Astrocyte of the cerebellum (primary cell): ENCODE measurements at regions not wholly inside any gene's neighbourhood (a gene's known extent, or its start where the extent isn't known, plus 50 kb on each side); places are given as distances from the start of the nearest gene placed in this dataset.

Experiments
- DNase-seq: peaks from one replicate; pipeline ENCODE4 v3.0.0-alpha.2; 2011; ENCODE audit warnings: low read depth
- H3K4me3 ChIP-seq: 2 replicates; pipeline ENCODE4 v1.5.1; 2011; ENCODE audit warnings: mild to moderate bottlenecking, low read depth, low read length, moderate library complexity
- in situ Hi-C: cut with HindIII; loops from 2 replicates; pipeline ENCODE4 v1.10.0; 2017; ENCODE audit warnings: low sequenced_read_pairs
- TF ChIP-seq, protein P1 (sequence below): IDR thresholded peaks from 2 replicates; pipeline ENCODE4 v1.5.1; 2012; ENCODE audit warnings: low read length, low read depth, moderate library complexity, mild to moderate bottlenecking; ENCODE audit errors: missing control alignments

DNA sequence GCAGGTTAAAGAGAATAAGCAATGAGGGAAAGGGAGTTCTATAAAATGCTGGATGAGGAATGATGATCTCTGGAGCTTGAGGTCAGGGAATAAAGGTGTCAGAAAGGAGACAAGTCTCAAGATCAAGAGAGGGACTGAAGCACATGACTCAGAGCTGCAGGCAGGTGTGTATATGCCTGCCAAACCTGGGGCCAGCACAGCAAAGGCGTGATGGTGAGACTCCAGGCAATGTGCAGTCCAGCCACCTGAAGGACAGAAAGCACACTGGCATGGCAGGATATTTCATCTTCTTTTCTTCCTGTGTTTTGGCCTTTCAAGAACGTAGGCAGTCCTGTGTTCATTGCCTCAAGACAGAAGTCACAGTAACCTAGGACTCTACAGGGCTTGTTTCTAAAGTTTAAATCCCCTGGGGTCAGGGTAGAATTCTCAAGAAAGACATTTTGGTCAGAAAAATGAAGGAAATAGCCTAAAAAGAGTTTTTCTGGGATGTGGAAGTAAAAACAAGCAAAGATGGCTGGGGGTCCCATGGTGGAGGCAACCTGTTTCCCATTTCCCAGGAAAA is 55.5 kb upstream of the TOPAZ1 start:
- in situ Hi-C loops, result loop anchor here (25.0 kb wide), 1 partner anchor 649 kb away; no protein-coding TSS in a partner anchor
- TF ChIP-seq, protein P1, sequence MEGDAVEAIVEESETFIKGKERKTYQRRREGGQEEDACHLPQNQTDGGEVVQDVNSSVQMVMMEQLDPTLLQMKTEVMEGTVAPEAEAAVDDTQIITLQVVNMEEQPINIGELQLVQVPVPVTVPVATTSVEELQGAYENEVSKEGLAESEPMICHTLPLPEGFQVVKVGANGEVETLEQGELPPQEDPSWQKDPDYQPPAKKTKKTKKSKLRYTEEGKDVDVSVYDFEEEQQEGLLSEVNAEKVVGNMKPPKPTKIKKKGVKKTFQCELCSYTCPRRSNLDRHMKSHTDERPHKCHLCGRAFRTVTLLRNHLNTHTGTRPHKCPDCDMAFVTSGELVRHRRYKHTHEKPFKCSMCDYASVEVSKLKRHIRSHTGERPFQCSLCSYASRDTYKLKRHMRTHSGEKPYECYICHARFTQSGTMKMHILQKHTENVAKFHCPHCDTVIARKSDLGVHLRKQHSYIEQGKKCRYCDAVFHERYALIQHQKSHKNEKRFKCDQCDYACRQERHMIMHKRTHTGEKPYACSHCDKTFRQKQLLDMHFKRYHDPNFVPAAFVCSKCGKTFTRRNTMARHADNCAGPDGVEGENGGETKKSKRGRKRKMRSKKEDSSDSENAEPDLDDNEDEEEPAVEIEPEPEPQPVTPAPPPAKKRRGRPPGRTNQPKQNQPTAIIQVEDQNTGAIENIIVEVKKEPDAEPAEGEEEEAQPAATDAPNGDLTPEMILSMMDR, result no peak
- H3K4me3 ChIP-seq, result no peak overlapping the region
- no peak for DNase-seq

DNA sequence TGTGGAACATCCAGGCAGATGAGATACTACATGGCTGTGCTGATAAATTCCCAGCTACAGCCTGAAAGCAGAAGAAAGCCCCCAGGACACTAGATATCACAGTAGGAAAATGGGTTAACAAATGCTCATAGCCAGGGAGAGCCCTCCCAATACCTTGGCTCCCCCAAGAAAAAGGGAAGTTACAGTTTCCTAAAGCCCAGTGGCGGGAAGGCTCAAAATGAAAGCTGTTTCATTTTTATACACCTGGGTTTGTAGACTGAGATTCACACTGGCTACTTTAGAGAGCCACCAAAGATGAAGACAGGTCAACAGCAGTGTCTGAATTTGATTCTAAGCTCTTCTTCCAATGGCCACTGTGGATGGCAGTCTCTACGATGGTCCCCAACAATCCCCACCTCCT is 55.0 kb upstream of the TOPAZ1 start:
- in situ Hi-C loops, result loop anchor here (25.0 kb wide), 1 partner anchor 649 kb away; no protein-coding TSS in a partner anchor
- no peak for DNase-seq
- H3K4me3 ChIP-seq, result no peak overlapping the region
- TF ChIP-seq, protein P1, result no peak
